ENCODE measurements at regions not wholly inside any gene's neighbourhood (a gene's known extent, or its start where the extent isn't known, plus 50 kb on each side); places are given as distances from the start of the nearest gene placed in this dataset.

DNA sequence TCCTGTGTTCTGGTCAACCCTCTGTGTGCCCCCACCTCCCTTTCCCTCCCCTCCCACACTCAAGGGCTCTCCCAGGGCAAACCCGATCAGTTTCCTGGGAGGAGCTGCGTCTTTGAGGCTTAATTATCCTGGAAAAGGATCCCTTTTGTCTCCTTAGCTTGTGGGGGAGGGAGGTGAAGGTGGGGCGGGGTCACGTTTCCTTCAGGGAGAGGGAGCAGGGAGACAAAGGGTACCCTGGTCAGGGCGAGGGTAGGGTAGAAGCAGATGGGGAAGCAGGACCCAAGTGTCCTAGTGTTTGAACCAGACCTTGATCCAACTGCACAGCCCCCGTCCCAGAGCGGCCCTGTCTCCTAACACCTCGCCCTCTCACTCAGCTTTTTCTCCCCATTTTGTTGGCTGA lies 90.1 kb downstream of the HIF1AN start:
- Histone ChIP-seq H3K36me3 (ENCODE audit: control insufficient read depth in 4 of 4, insufficient read depth in 4 of 4, low read length in 4 of 4) (no peaks in the 10 kb centered on the region), H3K9me3 (ENCODE audit: control insufficient read depth in 4 of 4, insufficient read depth in 3 of 4, low read length in 3 of 4) (peaks cover 0 to 4% (median 0%) of the 10 kb centered on the region in 4 donors), H3K4me1 (ENCODE audit: control insufficient read depth in 5 of 5, insufficient read depth in 5 of 5, low read length in 5 of 5) (no peaks in the 10 kb centered on the region), H3K27me3 (ENCODE audit: control insufficient read depth in 3 of 3, insufficient read depth in 3 of 3, low read length in 2 of 3) (peaks cover 12 to 51% (median 15%) of the 10 kb centered on the region in 3 donors), H3K27ac (ENCODE audit: low read depth in 1 of 2, low read length in 1 of 2) (no peak overlapping the region), H3K4me3 (no peak overlapping the region), H3K9ac (ENCODE audit: insufficient read depth in 1 of 2, low read length in 2 of 2) (no peak overlapping the region)
- WGBS, 2 donors = 22 to 26% methylated on average over 8 of the region's 8 CpGs
- no peak for DNase-seq
- TF ChIP-seq, protein P1, sequence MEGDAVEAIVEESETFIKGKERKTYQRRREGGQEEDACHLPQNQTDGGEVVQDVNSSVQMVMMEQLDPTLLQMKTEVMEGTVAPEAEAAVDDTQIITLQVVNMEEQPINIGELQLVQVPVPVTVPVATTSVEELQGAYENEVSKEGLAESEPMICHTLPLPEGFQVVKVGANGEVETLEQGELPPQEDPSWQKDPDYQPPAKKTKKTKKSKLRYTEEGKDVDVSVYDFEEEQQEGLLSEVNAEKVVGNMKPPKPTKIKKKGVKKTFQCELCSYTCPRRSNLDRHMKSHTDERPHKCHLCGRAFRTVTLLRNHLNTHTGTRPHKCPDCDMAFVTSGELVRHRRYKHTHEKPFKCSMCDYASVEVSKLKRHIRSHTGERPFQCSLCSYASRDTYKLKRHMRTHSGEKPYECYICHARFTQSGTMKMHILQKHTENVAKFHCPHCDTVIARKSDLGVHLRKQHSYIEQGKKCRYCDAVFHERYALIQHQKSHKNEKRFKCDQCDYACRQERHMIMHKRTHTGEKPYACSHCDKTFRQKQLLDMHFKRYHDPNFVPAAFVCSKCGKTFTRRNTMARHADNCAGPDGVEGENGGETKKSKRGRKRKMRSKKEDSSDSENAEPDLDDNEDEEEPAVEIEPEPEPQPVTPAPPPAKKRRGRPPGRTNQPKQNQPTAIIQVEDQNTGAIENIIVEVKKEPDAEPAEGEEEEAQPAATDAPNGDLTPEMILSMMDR (IDR thresholded peaks at IDR 0.05; ENCODE audit: control extremely low read depth, extremely low read depth) = no peak
- ATAC-seq (ENCODE audit: insufficient read depth, low FRiP score) = no peak

DNA sequence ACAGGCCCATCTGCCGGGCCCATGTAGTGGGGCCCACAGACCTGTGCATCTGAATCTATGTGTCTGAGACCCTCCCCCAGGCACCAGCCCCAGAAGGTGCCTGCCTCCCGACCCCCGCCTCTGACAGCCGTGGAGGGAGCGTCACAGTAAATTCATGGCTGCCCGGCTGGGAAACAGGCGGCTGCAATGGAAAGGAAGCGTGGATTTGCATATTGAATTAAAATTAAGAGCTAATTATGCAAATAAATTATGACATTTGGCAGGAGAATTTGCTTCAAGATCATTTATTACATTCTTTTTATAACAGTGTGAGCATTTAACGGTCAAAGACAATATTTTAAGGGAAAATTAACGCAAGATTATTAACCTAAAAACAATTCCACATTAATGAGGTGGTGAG lies 92.3 kb downstream of the HIF1AN start:
- 84 to 86% methylated on average over 10 of the region's 10 CpGs for WGBS, 2 donors
- no peaks in the 10 kb centered on the region for H3K36me3 ChIP-seq (ENCODE audit: control insufficient read depth in 4 of 4, insufficient read depth in 4 of 4, low read length in 4 of 4)
- no peaks in the 10 kb centered on the region for H3K4me1 ChIP-seq (ENCODE audit: control insufficient read depth in 5 of 5, insufficient read depth in 5 of 5, low read length in 5 of 5)
- H3K9me3 ChIP-seq (ENCODE audit: control insufficient read depth in 4 of 4, insufficient read depth in 3 of 4, low read length in 3 of 4) = peaks cover 0 to 4% (median 0%) of the 10 kb centered on the region in 4 donors
- TF ChIP-seq, protein P1 (IDR thresholded peaks at IDR 0.05; ENCODE audit: control extremely low read depth, extremely low read depth) = no peak
- H3K9ac ChIP-seq (ENCODE audit: insufficient read depth in 1 of 2, low read length in 2 of 2) = no peak overlapping the region
- no peak overlapping the region for H3K4me3 ChIP-seq
- H3K27ac ChIP-seq (ENCODE audit: low read depth in 1 of 2, low read length in 1 of 2) = no peak overlapping the region
- H3K27me3 ChIP-seq (ENCODE audit: control insufficient read depth in 3 of 3, insufficient read depth in 3 of 3, low read length in 2 of 3) = peaks cover 9 to 41% (median 12%) of the 10 kb centered on the region in 3 donors
- ATAC-seq (ENCODE audit: insufficient read depth, low FRiP score) = no peak
- DNase-seq = no peak

DNA sequence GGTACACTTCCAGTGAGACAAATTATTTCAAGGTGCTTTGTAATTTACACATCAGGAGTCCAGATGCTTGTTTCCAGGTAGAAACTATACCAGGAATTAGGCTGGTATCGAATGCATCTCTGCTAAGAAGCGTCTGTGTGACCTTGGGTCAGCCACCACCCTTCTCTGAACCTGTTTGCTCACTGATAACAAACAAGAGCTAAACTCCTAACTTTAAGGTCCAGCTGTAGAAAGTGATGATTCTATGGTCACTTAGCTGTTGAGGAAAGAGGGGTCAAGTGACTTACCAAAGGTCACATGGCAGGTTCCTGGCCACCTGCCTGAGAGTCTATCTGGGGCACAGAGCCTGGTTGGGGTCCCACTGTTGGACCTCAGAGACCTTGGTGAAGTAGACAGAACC lies 95.4 kb downstream of the HIF1AN start:
- H3K27me3 ChIP-seq (ENCODE audit: control insufficient read depth in 3 of 3, insufficient read depth in 3 of 3, low read length in 2 of 3) = peaks cover 7 to 28% (median 8%) of the 10 kb centered on the region in 3 donors
- no peak overlapping the region for H3K4me3 ChIP-seq
- DNase-seq (no peak), ATAC-seq (ENCODE audit: insufficient read depth, low FRiP score) (no peak)
- H3K36me3 ChIP-seq (ENCODE audit: control insufficient read depth in 4 of 4, insufficient read depth in 4 of 4, low read length in 4 of 4) = no peaks in the 10 kb centered on the region
- no peak overlapping the region for H3K27ac ChIP-seq (ENCODE audit: low read depth in 1 of 2, low read length in 1 of 2)
- H3K4me1 ChIP-seq (ENCODE audit: control insufficient read depth in 5 of 5, insufficient read depth in 5 of 5, low read length in 5 of 5) = no peaks in the 10 kb centered on the region
- peaks cover 0 to 4% (median 0%) of the 10 kb centered on the region in 4 donors for H3K9me3 ChIP-seq (ENCODE audit: control insufficient read depth in 4 of 4, insufficient read depth in 3 of 4, low read length in 3 of 4)
- 63 to 87% methylated on average over 2 of the region's 2 CpGs for WGBS, 2 donors
- TF ChIP-seq, protein P1 (IDR thresholded peaks at IDR 0.05; ENCODE audit: control extremely low read depth, extremely low read depth) = no peak
- H3K9ac ChIP-seq (ENCODE audit: insufficient read depth in 1 of 2, low read length in 2 of 2) = no peak overlapping the region

DNA sequence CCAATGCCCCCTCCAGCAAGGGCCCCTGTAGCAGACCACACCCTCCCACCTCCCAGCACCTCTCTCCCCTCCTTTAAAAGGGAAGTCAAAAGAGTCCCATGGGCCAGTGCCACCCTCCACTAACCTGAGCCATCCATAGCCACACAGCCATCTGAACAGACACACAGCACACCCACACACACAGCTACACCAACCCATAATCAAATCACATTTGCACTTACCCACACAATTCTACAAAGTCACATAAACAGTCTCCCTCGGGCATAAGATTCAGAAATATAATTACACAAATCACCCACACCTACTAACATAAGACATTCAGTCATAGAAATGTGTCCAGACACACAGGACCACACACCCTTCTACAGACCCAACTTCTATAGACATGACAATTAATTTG lies 96.3 kb downstream of the HIF1AN start:
- 40 to 81% methylated on average over 1 of the region's 1 CpG for WGBS, 2 donors
- TF ChIP-seq, protein P1 (IDR thresholded peaks at IDR 0.05; ENCODE audit: control extremely low read depth, extremely low read depth) = no peak
- no peaks in the 10 kb centered on the region for H3K4me1 ChIP-seq (ENCODE audit: control insufficient read depth in 5 of 5, insufficient read depth in 5 of 5, low read length in 5 of 5)
- H3K27me3 ChIP-seq (ENCODE audit: control insufficient read depth in 3 of 3, insufficient read depth in 3 of 3, low read length in 2 of 3) = peaks cover 7 to 23% (median 8%) of the 10 kb centered on the region in 3 donors
- no peak overlapping the region for H3K27ac ChIP-seq (ENCODE audit: low read depth in 1 of 2, low read length in 1 of 2)
- H3K9ac ChIP-seq (ENCODE audit: insufficient read depth in 1 of 2, low read length in 2 of 2) = no peak overlapping the region
- no peak overlapping the region for H3K4me3 ChIP-seq
- ATAC-seq (ENCODE audit: insufficient read depth, low FRiP score) (no peak), DNase-seq (no peak)
- peaks cover 0 to 4% (median 0%) of the 10 kb centered on the region in 4 donors for H3K9me3 ChIP-seq (ENCODE audit: control insufficient read depth in 4 of 4, insufficient read depth in 3 of 4, low read length in 3 of 4)
- no peaks in the 10 kb centered on the region for H3K36me3 ChIP-seq (ENCODE audit: control insufficient read depth in 4 of 4, insufficient read depth in 4 of 4, low read length in 4 of 4)
